K562 (cell line): ENCODE measurements at regions not wholly inside any gene's neighbourhood (a gene's known extent, or its start where the extent isn't known, plus 50 kb on each side); places are given as distances from the start of the nearest gene placed in this dataset.

Experiments used
- ATAC-seq: fragments of 200-7000 bp; cut with Tn5 transposase; 3 replicates; pipeline ENCODE4 v1.9.1; 2020; ENCODE audit warnings: moderate library complexity
- BruUV-seq: library from RNA; stranded (reverse); fragments of 400-500 nt; replicated peaks from 2 replicates; lab custom pipeline; 2021; lab: Mats Ljungman, UMichigan
- CTCF ChIA-PET: fragments of 300-600 bp; formaldehyde crosslinking; extraction: SDS; loops from one replicate; lab custom pipeline; 2021; ENCODE audit warnings: low intra/inter-chr PET ratio; lab: Yijun Ruan, JAX
- POLR2A ChIA-PET: fragments of 300-600, 350-650 bp; sonication (Branson Sonifier 250); formaldehyde crosslinking; extraction: SDS; loops from one replicate; lab custom pipeline; 2021; ENCODE audit warnings: antibody characterized with exemption, inconsistent platforms; lab: Yijun Ruan, JAX
- DNase-seq, 4 experiments: peaks; one replicate each; pipeline versions ENCODE4 v3.0.0 to v3.0.0-alpha.2; 2011 to 2018; ENCODE audit warnings: low spot score in 3 of 4, mixed read lengths in 3 of 4; ENCODE audit errors: extremely low read depth in 1 of 4
- FAIRE-seq: peaks from 2 replicates; lab custom pipeline; 2011; peaks lifted over from hg19 to GRCh38; lab: Jason Lieb, UNC
- H2AFZ ChIP-seq: 2 replicates; pipeline ENCODE4 v1.6.0; 2011; ENCODE audit warnings: low read depth, low read length, control low read depth, inconsistent platforms
- H3K27ac ChIP-seq: fragments of 200-600 bp; 3 replicates; pipeline ENCODE4 v1.8.0; 2011; ENCODE audit warnings: low read depth, mild to moderate bottlenecking, control low read depth, inconsistent platforms, low read length, moderate library complexity, mixed read lengths; ENCODE audit errors: extremely low read depth
- H3K27me3 ChIP-seq, 2 experiments: fragments of 300-600 bp in 1 of 2; 2 replicates in 1 of 2; 3 replicates in 1 of 2; pipeline versions ENCODE4 v1.6.0 to v1.8.0; 2011; ENCODE audit warnings: inconsistent platforms in 2 of 2, low read length in 2 of 2, mild to moderate bottlenecking in 1 of 2, mixed read lengths in 1 of 2, moderate library complexity in 1 of 2; ENCODE audit not compliant: control insufficient read depth in 2 of 2, insufficient read depth in 2 of 2
- H3K36me3 ChIP-seq: fragments of 300-600 bp; 3 replicates; pipeline ENCODE4 v1.8.0; 2011; ENCODE audit warnings: mild to moderate bottlenecking, low read length, inconsistent platforms; ENCODE audit not compliant: control insufficient read depth, insufficient read depth
- H3K4me1 ChIP-seq, 2 experiments: fragments of 200-600 bp in 1 of 2; replicated peaks in 1 of 2; 2 replicates in 1 of 2; 3 replicates in 1 of 2; pipeline versions ENCODE4 v1.5.1 to v1.8.0; 2011; ENCODE audit warnings: inconsistent platforms in 2 of 2, low read length in 2 of 2, mild to moderate bottlenecking in 1 of 2, mixed read lengths in 1 of 2, moderate library complexity in 1 of 2; ENCODE audit not compliant: control insufficient read depth in 2 of 2, insufficient read depth in 2 of 2
- H3K4me2 ChIP-seq: 2 replicates; pipeline ENCODE4 v1.6.1; 2011; ENCODE audit warnings: low read length, control low read depth, inconsistent platforms, mixed read lengths; ENCODE audit not compliant: insufficient read depth
- H3K4me3 ChIP-seq: fragments of 200-600 bp; sonication (generic), shearing (Covaris generic); 2 replicates; pipeline ENCODE4 v1.5.1; 2016; ENCODE audit warnings: control low read depth, inconsistent platforms
- H3K79me2 ChIP-seq: fragments of 200-600 bp; 3 replicates; pipeline ENCODE4 v1.8.0; 2011; ENCODE audit warnings: low read length, inconsistent platforms; ENCODE audit not compliant: control insufficient read depth, insufficient read depth
- H3K9ac ChIP-seq, 2 experiments: 2 replicates each; pipeline versions ENCODE4 v1.6.0 to v1.6.1; 2011; ENCODE audit warnings: low read depth in 2 of 2, low read length in 2 of 2, control low read depth in 1 of 2, inconsistent platforms in 1 of 2, mild to moderate bottlenecking in 1 of 2, mixed read lengths in 1 of 2; ENCODE audit not compliant: insufficient read depth in 1 of 2
- H3K9me1 ChIP-seq: one replicate; pipeline ENCODE4 v1.6.0; 2011; ENCODE audit warnings: inconsistent platforms, mild to moderate bottlenecking, low read length, moderate library complexity; ENCODE audit not compliant: control insufficient read depth, insufficient read depth
- H3K9me3 ChIP-seq: replicated peaks from 2 replicates; pipeline ENCODE4 v1.5.1; 2011; ENCODE audit warnings: low read depth, low read length, inconsistent platforms; ENCODE audit not compliant: control insufficient read depth, insufficient read depth
- H4K20me1 ChIP-seq: replicated peaks from 2 replicates; pipeline ENCODE4 v1.6.1; 2011; ENCODE audit warnings: low read length, inconsistent platforms, mixed read lengths; ENCODE audit not compliant: control insufficient read depth, insufficient read depth
- ARID3A ChIP-seq: IDR thresholded peaks from 2 replicates; pipeline ENCODE4 v1.6.1; 2012; ENCODE audit warnings: low read depth, low read length, improper control_type of control experiment, borderline replicate concordance
- DIDO1 ChIP-seq: fragments of 450-650 bp; IDR thresholded peaks from 2 replicates; pipeline ENCODE4 v1.6.1; 2016; ENCODE audit warnings: low read depth, missing biosample characterization, missing genetic modification characterization
- FOXK1 ChIP-seq: sonication (generic); formaldehyde crosslinking; IDR thresholded peaks from 2 replicates; pipeline ENCODE4 v1.8.0; 2022; ENCODE audit warnings: missing genetic modification reagents, mild to moderate bottlenecking, borderline replicate concordance
- HMGN3 ChIP-seq: IDR thresholded peaks from 2 replicates; pipeline ENCODE4 v1.6.1; 2011; ENCODE audit warnings: borderline replicate concordance, low read depth, mild to moderate bottlenecking, mixed read lengths, low read length; ENCODE audit not compliant: insufficient read length; ENCODE audit errors: extremely low read depth
- KDM5B ChIP-seq: fragments of 200-600 bp; sonication (generic); IDR thresholded peaks from 2 replicates; pipeline ENCODE4 v1.6.1; 2012; ENCODE audit warnings: low read depth, mild to moderate bottlenecking, moderate library complexity, low read length, control low read depth, inconsistent platforms; ENCODE audit not compliant: insufficient replicate concordance
- NCOA4 ChIP-seq: fragments of 450-650 bp; IDR thresholded peaks from 2 replicates; pipeline ENCODE4 v1.6.1; 2018; ENCODE audit warnings: mild to moderate bottlenecking; ENCODE audit not compliant: partially characterized antibody
- NCOR1 ChIP-seq: fragments of 450-650 bp; IDR thresholded peaks from 2 replicates; pipeline ENCODE4 v1.6.1; 2016; ENCODE audit warnings: mild to moderate bottlenecking, moderate library complexity
- ZBTB8A ChIP-seq: fragments of 450-650 bp; IDR thresholded peaks from 2 replicates; pipeline ENCODE4 v1.6.1; 2018; ENCODE audit warnings: mild to moderate bottlenecking, moderate library complexity; ENCODE audit not compliant: partially characterized antibody
- ZC3H11A ChIP-seq: IDR thresholded peaks from 2 replicates; pipeline ENCODE4 v1.6.1; 2012; ENCODE audit warnings: low read depth, low read length, improper control_type of control experiment
- ZFX ChIP-seq: sonication (generic); formaldehyde crosslinking; IDR thresholded peaks from 2 replicates; pipeline ENCODE4 v1.8.0; 2022; ENCODE audit warnings: mild to moderate bottlenecking, missing genetic modification reagents, moderate library complexity
- ZKSCAN1 ChIP-seq: fragments of 150-350 bp; IDR thresholded peaks from 2 replicates; pipeline ENCODE4 v1.6.1; 2016; ENCODE audit warnings: low read depth, low read length
- ZNF184 ChIP-seq: sonication (generic); formaldehyde crosslinking; IDR thresholded peaks from 2 replicates; pipeline ENCODE4 v1.5.0; 2020; ENCODE audit warnings: missing genetic modification reagents
- ZNF263 ChIP-seq: sonication (generic); formaldehyde crosslinking; IDR thresholded peaks from 2 replicates; pipeline ENCODE4 v1.8.0; 2022; ENCODE audit warnings: mild to moderate bottlenecking, missing genetic modification reagents, borderline replicate concordance
- ZNF316 ChIP-seq: fragments of 450-650 bp; IDR thresholded peaks from 2 replicates; pipeline ENCODE4 v1.6.1; 2016
- ZNF511 ChIP-seq: sonication (generic); formaldehyde crosslinking; IDR thresholded peaks from 2 replicates; pipeline ENCODE4 v1.8.0; 2022; ENCODE audit warnings: mild to moderate bottlenecking, missing genetic modification reagents
- ZNF639 ChIP-seq, 2 experiments: fragments of 200-800 bp in 1 of 2; sonication (Bioruptor generic) in 1 of 2; sonication (generic) in 1 of 2; formaldehyde crosslinking in 1 of 2; IDR thresholded peaks in 1 of 2; conservative IDR thresholded peaks in 1 of 2; 2 replicates each; pipeline versions ENCODE4 v1.5.0 to v1.6.1; 2016 to 2020; ENCODE audit warnings: missing compliant biosample characterization in 1 of 2, missing genetic modification characterization in 1 of 2, missing genetic modification reagents in 1 of 2
- ZNF717 ChIP-seq: fragments of 250-450 bp; sonication (Bioruptor Pico); IDR thresholded peaks from 2 replicates; pipeline ENCODE4 v1.5.0; 2021
- WGBS: fragments of 100-300 bp; shearing (Covaris generic); methylation state at CpG from one replicate; pipeline ENCODE4 v1.1.6; 2016; ENCODE audit warnings: low coverage, mixed read lengths; ENCODE audit not compliant: insufficient coverage; ENCODE audit errors: missing lambda C conversion rate; 5-methylcytosine and 5-hydroxymethylcytosine counted together
- in situ Hi-C: fragments of 300-500 bp; cut with MboI; formaldehyde crosslinking; loops from 4 replicates; pipeline ENCODE4 v1.15.0; 2018; ENCODE audit warnings: inconsistent platforms, mixed read lengths
- intact Hi-C: fragments of 100-400 bp; cut with micrococcal nuclease; formaldehyde crosslinking; loops from 2 replicates; pipeline ENCODE4 v1.14.2; 2022

- TF ChIP-seq ARID3A: no peak
- TF ChIP-seq NCOR1: no peak
- no peak for TF ChIP-seq ZC3H11A
- TF ChIP-seq ZNF184 (CRISPR knock-in tag): no peak
- no peak for TF ChIP-seq NCOA4
- no peak for TF ChIP-seq ZNF511 (CRISPR knock-in tag)
- TF ChIP-seq ZNF263 (CRISPR knock-in tag): no peak
- no peak for TF ChIP-seq ZFX (CRISPR knock-in tag)
- TF ChIP-seq HMGN3: no peak
- TF ChIP-seq DIDO1 (tag): no peak
- TF ChIP-seq ZNF717 (CRISPR knock-in tag): no peak
These were observed 501.8 kb downstream of the GATA3 start (continued) for GRCh38 chr10:8556321-8556720.

- Histone ChIP-seq H3K79me2 (no peaks in the 10 kb centered on the region), H3K9me1 (no peaks in the 10 kb centered on the region), H3K9ac (no peak overlapping the region), H3K4me3 (no peak overlapping the region), H3K27me3 (no peaks in the 10 kb centered on the region), H2AFZ (no peak overlapping the region), H3K9me3 (no peaks in the 10 kb centered on the region), H3K27ac (no peak overlapping the region), H3K36me3 (no peaks in the 10 kb centered on the region), H4K20me1 (no peaks in the 10 kb centered on the region), H3K4me1 (no peaks in the 10 kb centered on the region), H3K4me2 (no peak overlapping the region)
- in situ Hi-C loops: no loop called here
- DNase-seq (no peak), ATAC-seq (no peak), FAIRE-seq (no peak)
- WGBS: 1% methylated on average over 7 of the region's 7 CpGs
- ChIA-PET POLR2A (no interaction called here), CTCF (no interaction called here)
- BruUV-seq: no TSS peak
- intact Hi-C loops: no loop called here
- TF ChIP-seq KDM5B (no peak), ZNF316 (peak; percentile 17; the same call in 1 of the 2 replicates), ZBTB8A (no peak), ZKSCAN1 (no peak), ZNF639 (CRISPR knock-in tag; conservative IDR thresholded peaks at IDR 0.05 in 1 of 2, IDR thresholded peaks at IDR 0.05 in 1 of 2) (0 out of 4 replicates have a peak, but pooled peaks of 1 of the 2 experiments have one; percentile 23), FOXK1 (no peak)
These were observed 509.0 kb downstream of the GATA3 start for GRCh38 chr10:8563478-8563877.
